HG02870 (cell line): ENCODE measurements at regions not wholly inside any gene's neighbourhood (a gene's known extent, or its start where the extent isn't known, plus 50 kb on each side); places are given as distances from the start of the nearest gene placed in this dataset.
"Not testable (repeated sequence)": the region's sequence is repeated elsewhere in the genome, so short reads cannot be mapped to it uniquely, and the experiment has no call there.

Experiments
- ATAC-seq: cut with Tn5 transposase; IDR thresholded peaks from one replicate; pipeline ENCODE4 v1.9.1; 2021; ENCODE audit warnings: mild to moderate bottlenecking, moderate library complexity; ENCODE audit not compliant: unreplicated experiment

- not testable (repeated sequence) for ATAC-seq
Observed at GRCh38 chr4:102397056-102397455, 51.8 kb upstream of the SLC39A8 start.

- no peak for ATAC-seq
Observed at GRCh38 chr4:102399021-102399420, 53.7 kb upstream of the SLC39A8 start.

GRCh38 chr4:102400898-102401297, 55.6 kb upstream of the SLC39A8 start:
- ATAC-seq = no peak

- ATAC-seq = no peak
Observed at GRCh38 chr4:102402223-102402622, 56.9 kb upstream of the SLC39A8 start.

- no peak for ATAC-seq
Observed at GRCh38 chr4:102403116-102403515, 57.8 kb upstream of the SLC39A8 start.

GRCh38 chr4:102404431-102404969, 59.2 kb upstream of the SLC39A8 start:
- no peak for ATAC-seq

GRCh38 chr4:102405821-102406401, 60.6 kb upstream of the SLC39A8 start:
- no peak for ATAC-seq

GRCh38 chr4:102410884-102411283, 65.6 kb upstream of the SLC39A8 start:
- ATAC-seq = not testable (repeated sequence)

- ATAC-seq = no peak
Observed at GRCh38 chr4:102411408-102411807, 66.1 kb upstream of the SLC39A8 start.

- no peak for ATAC-seq
Observed at GRCh38 chr4:102416765-102417164, 71.5 kb upstream of the SLC39A8 start.

- no peak for ATAC-seq
Observed at GRCh38 chr4:102420563-102421398, 75.5 kb upstream of the SLC39A8 start.

GRCh38 chr4:102422843-102423242, 77.6 kb upstream of the SLC39A8 start:
- no peak for ATAC-seq

GRCh38 chr4:102423375-102423774, 77.8 kb upstream of the NFKB1 start:
- no peak for ATAC-seq

- ATAC-seq = no peak
Observed at GRCh38 chr4:102427371-102427998, 73.7 kb upstream of the NFKB1 start.

GRCh38 chr4:102428122-102428521, 73.0 kb upstream of the NFKB1 start:
- no peak for ATAC-seq

GRCh38 chr4:102429553-102429952, 71.6 kb upstream of the NFKB1 start:
- ATAC-seq = no peak

- no peak for ATAC-seq
Observed at GRCh38 chr4:102430461-102430910, 70.7 kb upstream of the NFKB1 start.

GRCh38 chr4:102431608-102431961, 69.6 kb upstream of the NFKB1 start:
- no peak for ATAC-seq

GRCh38 chr4:102437111-102437510, 64.0 kb upstream of the NFKB1 start:
- ATAC-seq = no peak

GRCh38 chr4:102438396-102439235, 62.5 kb upstream of the NFKB1 start:
- ATAC-seq = no peak

GRCh38 chr4:102439236-102439614, 61.9 kb upstream of the NFKB1 start:
- no peak for ATAC-seq
